HG03378 (cell line): ENCODE measurements at regions not wholly inside any gene's neighbourhood (a gene's known extent, or its start where the extent isn't known, plus 50 kb on each side); places are given as distances from the start of the nearest gene placed in this dataset.

Experiments
- ATAC-seq: cut with Tn5 transposase; IDR thresholded peaks from one replicate; pipeline ENCODE4 v1.9.1; 2021; ENCODE audit warnings: mild to moderate bottlenecking, moderate library complexity; ENCODE audit not compliant: unreplicated experiment

DNA sequence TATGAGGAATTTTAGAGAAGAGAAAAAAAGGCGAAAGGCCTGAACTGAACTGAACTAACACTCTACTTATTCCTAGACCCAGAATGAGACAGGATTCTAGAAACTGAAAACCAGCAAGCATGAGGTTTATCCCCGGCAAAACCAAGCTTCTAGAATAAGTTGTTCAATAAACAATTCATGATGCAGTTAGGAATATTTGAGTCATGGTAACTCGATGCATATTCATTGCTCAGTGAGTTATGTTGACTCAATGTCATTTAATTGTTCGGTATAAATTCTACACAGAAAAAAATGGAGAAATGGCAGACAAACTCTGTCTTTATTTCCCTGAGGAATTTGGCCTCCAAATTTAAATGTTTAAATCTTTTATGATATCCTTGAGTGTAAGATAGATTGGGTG, 321.5 kb downstream of the SATB2 start:
- no peak for ATAC-seq

DNA sequence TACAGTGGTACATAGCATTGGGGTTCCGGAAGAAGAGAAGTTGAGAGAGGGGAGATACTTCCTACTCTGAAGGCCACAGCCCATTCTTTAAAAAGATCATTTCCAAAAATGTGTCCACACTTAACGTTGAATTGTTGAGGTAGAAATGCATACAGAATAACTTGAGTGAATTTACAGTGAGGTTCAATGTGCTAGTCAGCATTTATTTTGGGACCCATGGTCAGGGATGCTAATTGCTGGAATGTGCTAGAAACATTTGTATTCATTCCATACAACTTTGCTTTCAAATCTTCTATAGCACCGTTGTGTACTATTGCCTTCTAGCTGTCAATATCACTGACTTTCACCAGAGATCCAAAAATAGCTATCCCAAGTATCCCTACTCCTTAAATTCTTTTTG, 325.9 kb downstream of the SATB2 start:
- no peak for ATAC-seq

DNA sequence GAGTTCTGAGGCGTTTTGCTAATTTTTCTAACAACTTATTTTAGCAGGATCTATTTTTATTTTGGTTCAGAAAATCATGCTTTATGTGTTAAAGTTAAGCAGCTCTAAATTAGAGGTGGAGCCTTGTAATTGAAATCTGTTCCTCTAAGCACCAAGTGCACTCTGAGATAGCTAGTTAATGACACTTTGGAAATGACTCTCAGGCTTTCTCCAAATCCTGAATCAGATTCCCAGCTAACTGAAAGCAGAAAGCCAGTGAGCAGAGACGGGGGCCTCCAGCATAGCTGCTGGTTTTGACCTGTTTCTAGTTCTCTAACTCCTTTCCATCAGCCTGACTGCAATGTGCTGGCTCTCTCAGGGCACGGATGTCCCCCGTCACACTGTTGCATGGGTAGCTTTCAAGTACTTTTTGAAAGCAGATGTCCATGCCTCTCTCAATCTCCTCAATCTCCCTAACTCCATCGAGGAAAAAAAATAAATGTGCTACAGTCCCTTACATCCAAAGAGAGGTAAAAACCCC, 326.5 kb downstream of the SATB2 start:
- no peak for ATAC-seq

DNA sequence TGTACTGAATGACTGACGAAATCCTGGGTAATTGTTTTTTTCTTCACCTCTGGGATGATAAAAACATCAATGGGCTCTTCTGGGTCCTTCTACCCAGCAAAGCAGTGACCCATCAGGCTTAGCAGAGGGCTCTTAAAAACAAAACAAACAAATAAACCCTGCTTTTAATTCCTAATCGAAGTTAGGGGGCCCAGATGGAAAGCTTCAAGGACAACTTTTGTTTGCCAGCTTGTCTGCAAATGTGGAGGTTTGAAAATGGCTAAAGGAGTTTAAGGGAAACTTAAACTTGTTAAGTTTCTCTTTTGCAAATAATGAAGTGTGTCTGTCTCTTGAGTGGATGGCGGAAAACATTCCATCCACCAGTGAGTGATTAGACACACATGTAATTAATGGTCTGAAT, 327.2 kb downstream of the SATB2 start:
- no peak for ATAC-seq

DNA sequence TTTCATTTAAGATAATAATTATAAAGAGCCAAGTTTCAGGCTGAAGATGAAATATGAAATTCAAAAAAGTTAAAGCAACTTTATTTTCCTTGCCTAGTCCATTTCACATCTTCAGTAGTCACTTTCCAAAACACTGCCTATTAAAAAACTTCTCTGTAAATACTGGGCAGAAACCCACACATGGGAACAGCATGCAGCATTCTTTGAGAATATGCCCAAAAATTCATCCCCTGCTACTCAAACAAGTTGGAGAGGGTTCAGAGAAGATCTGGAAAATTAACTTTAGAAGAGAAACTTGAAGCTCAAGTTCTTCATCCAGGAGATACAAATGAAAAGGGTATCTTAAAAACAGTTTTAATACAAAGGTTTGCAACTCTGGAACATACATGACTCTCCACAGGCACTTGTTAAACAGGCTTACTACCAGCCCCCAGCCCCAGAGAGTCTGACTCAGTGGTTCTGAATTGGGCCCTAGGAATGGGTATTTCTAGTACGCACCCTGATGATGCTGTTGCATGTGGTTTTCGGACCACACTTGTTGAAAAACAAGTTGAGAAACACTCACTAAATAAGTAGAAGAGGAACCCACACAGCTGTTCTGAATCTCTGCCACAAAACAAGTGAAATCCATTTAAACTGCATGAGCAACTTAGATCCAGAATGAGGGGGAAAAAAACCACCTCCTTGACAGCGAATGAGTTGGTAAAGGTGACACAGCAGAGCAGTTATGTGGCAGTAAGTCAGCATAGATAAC, 329.1 kb downstream of the SATB2 start:
- no peak for ATAC-seq

DNA sequence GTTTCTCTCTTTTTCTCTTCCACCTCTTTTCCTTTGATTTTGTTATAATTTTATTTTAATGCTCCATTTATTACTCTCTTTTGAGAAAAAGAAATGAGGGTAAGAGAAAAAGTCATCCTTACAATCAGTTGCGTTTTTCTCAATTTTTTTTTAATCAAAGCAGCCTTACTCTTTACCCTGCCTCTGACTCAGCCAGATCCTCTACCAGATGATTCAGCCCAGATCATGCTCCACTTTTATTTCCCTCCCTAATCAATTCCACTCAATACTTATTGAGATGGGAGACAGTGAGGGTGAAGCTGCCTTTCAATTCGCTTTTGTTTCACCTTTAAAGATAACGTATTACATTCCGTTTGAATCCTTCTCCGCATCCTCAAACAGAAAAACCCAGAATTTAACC, 337.9 kb downstream of the SATB2 start:
- no peak for ATAC-seq

DNA sequence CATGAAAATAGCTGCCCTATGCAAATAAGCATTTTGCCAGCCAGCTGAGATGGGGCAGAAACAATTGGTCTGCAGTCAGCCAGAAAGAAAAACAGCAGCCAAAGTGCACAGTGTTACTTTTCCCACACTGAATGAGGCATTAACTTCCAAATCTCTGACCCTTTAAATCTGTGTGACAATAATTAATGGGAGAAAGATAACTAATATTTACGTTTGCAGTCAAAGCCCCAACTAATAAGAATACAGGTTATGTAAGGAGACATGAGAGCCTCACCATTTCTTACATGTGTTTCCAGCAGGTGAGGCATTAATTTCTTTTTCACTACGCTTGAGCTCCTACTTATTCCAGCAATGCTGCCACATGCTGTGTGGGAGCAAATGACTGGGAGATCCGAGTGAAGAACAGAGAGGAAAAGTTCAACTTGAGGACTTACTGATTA, 339.0 kb downstream of the SATB2 start:
- no peak for ATAC-seq

DNA sequence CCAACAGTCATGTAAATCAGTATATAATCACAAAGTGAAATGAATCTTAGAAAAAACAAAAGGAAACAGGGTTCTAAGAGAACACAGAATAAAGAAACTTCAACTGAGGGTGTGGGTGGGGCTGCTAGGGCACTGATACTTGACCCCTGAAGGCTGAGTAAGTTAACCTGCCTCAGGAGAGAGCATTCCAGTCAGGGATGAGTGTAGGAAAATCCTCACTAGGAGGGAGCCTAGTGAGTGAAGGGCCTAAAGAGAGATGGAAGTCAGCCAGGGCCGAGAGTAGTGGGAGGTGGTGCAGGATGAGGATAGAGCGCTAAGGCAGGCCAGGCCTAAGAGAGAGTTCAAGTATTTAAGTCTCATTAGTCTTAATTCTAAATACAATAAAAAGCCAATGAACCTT, 342.6 kb downstream of the SATB2 start:
- ATAC-seq: no peak

DNA sequence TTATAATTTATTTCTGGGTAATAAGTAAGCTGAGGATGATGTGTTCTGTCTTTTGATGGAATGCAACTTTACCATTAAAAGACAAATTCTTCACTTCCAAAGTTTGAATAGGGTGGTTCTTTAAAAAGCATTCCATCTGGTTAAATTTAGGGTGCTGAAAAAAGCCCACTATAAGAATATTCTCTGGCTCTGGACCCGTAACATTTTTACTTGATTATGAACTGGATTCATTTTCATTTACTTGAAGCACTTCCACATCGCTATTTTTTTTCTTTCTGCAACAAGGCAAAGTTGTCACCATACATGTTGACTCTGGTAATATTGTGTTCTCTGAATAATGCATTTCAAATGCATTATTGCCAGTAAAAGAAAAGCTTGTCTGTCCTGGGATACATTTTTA, 344.6 kb downstream of the SATB2 start:
- ATAC-seq: no peak

DNA sequence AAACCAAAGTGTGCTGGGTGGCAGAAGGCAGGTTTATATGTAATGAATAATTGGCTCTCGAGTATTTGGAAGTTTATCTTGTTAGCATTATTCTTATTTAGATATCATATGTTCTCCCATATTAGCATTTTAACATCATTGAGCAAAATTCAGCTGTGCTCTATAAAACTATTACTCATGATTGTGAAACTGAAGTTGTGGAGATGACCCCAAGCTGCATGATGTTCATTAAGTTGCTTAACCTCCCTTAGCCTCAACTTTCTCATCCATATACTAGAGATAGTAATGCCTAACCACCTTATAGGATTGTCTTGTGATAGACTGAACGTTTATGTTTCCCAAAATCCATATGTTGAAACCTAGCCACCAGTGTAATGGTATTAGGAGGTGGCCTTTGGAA, 346.3 kb downstream of the SATB2 start:
- ATAC-seq: no peak

DNA sequence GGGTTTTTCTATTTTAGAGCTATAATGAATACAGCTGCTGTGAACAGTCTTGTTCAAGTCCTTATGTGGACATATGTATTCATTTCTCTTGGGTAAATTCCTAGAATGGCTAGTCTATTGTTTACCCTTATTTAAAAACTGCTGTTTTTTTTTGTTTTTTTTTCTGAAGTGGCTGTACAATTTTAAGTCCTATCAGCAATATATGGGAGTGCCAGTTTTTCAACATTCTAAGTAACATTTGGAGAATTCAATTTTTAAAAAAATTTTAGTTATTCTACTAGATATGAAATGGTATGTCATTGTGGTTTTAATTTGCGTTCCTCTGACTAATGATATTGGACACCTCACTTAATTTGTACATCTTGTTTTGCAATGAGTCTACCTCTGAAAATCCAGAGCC, 349.7 kb downstream of the SATB2 start:
- no peak for ATAC-seq

DNA sequence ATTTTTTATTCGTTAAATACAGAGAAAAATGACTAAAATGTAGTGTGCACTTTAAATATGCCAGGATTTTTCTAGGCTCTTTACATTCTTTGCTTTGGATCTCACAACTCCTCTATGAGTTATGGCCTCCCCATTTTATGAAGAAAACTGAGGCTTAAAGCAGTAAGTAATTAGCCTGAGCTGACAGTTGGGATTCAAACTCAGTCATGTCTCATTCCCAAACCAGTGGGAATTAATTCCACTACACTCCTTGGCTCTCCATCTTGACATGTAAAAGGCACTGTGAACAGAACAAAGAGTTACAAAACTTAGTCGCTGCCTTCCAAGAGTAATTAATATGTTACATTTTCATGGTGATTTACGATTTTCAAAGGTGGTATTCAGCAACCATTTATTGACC, 351.9 kb downstream of the SATB2 start:
- ATAC-seq: no peak

DNA sequence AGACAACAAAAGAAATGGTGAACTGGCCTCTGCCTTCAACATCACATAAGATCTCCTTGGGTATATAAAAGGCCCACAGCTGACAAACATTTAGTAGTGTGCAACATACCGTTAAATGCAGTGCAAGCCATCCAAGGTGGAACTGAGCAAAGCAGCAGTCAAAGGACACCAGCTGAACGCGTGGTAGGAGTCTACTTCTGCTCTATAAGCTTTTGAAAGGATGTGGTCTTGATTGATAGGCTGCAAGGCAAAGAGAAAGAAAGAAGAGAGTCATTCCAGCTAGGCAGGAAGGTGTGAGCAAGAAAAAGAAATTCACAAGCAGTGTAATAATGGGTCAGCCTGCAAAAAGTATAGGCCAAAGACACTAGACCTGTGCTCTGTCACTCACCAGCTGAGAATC, 356.3 kb downstream of the SATB2 start:
- no peak for ATAC-seq

DNA sequence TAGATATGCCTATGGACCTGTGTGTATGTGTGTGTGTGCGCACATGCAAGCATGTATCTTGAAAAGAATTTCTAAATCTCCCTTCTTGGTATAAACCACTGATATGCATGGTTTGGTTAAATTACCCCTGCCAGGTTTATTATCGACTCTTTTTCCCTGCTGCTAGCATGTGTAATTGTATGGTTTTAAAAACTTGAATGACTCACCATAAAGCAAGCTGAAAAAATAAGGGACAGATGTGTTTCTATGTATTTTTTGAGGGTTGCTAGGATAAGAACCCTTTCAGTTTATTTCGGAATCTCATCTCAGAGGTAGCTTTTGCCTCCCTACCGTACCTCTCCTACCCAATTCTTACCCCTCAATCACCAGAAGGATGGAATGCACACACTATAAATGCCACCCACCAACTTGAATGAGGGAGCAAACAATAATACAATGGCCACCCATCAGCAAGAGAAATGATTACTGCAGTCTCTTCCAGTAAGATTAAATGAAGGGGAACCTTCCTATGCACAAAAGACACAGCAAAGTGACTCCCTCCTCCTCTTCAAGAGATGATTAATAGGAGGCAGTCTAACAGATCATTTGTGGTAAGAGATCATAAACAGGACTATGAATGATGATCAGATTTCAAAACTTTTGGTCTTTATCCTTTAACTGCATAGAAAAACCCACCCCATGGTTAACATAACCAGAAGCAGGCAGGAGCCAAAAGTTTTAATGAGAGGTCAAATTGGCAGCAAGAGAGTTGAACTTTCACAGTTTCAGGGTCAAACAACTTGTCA, 357.2 kb downstream of the SATB2 start:
- no peak for ATAC-seq

DNA sequence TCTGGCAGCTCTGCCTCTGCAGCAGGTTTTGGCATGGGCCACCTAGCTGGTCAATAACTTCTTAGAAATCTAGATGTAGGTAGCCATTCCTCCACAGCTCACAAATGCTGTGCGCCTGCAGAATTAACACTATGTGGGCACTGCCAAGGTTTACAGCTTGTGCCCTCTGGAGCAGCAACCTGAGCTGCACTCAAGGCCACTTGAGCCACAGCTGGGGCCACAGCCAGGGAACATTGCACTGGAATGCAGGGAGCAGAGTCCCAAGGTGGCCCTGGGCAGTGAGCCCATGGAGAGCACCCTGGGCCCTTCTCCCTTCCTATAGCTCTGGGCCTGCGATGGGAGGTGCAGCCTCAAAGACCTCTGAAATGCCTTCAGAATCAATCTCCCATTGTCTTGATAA, 365.3 kb downstream of the SATB2 start:
- ATAC-seq: no peak

DNA sequence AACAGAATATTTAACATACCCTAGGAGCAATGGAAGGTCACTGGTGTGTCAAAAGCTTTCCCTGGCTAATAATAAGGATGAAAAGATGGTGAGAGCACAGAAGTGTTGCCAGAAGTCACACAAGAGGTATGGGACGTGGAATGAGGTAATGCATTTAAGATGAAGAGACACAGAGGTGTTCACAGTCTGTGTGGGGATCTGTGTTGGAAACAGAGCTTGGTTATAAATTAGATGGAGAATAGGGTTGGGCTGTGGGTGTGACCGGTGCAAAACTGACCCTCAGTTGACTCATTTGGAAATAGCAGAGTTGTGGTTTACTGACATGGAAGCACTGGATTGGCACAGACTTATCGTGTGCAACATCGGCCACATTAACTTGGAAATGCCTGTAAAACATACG, 372.5 kb downstream of the SATB2 start:
- ATAC-seq: no peak

DNA sequence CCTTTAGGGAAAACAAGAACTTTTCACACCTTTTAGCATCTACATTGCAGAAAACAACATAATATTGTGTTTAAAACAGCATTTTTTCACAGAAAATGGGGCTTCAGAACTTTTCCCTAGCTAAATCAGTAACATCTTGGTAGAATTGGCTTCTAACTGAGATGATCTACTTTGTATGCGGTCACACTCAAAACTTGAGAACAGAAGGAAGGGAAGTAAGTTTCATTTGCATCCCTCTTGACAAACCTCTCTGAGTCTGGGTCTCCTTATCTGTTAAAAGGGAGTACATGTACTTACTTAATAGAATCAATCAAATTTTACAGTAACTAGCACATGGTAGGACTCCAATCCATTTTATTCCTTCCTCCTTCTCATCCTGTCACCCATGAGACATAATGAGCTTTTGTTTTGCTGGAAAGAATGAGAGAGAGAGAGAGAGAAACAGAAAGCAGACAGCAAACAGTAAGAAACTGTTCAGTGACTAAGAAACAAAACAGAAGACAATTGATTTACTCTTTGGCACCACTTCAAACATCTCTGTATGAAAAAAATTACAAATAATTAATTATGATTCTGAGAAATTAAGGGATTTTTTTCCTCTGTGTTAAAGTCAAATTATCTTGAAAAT, 387.3 kb downstream of the SATB2 start:
- no peak for ATAC-seq

DNA sequence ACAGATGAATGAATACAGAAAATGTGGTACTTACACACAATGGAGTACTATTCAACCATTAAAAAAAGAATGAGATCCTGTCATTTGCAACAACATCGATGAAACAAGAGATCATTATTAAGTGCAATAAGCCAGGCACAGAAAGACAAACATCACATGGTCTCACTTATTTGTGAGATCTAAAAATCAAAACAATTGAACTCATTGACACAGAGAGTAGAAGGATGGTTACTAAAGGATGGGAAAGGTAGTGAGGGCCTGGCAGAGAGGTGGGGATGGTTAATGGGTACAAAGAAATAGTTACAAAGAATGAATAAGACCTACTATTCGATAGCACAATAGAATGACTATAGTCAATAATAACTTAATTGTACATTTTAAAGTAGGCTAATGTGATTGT, 393.5 kb downstream of the SATB2 start:
- ATAC-seq: no peak

DNA sequence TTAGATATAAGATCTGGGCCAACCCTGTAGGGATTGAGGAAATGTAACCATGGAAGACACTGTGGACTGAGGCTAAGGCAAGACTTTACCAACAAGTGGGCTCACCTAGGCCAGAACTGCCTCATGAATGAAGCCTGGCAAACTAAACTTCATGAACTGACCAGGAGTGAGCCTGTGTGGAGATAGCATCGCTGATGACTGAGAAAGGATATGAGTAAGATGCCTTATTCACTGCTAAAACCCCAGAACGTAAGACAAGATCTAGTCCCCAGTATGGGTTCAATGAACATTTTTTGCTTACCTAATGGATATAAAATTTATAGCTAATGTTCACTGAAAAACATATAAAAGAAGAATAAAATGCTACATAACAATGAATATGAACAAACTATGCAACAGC, 399.8 kb downstream of the SATB2 start:
- ATAC-seq: no peak

DNA sequence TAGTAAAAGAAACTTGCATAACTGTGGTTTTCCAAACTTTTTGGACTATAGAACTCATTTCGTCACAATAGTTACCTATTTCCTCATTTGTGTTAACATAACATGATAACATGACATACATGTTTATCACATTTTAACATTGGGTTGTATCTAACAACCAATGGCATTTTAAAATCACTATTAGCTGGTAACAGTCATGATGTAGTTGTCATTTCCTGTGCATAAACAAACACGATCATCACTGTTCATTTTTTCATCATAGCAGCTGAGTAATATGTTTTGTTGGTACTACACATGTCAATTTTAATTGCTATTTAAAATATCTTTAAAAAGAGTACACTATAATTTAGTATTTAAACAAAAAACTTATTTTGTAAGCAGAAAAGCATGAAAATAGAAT, 402.4 kb downstream of the SATB2 start:
- ATAC-seq: no peak

DNA sequence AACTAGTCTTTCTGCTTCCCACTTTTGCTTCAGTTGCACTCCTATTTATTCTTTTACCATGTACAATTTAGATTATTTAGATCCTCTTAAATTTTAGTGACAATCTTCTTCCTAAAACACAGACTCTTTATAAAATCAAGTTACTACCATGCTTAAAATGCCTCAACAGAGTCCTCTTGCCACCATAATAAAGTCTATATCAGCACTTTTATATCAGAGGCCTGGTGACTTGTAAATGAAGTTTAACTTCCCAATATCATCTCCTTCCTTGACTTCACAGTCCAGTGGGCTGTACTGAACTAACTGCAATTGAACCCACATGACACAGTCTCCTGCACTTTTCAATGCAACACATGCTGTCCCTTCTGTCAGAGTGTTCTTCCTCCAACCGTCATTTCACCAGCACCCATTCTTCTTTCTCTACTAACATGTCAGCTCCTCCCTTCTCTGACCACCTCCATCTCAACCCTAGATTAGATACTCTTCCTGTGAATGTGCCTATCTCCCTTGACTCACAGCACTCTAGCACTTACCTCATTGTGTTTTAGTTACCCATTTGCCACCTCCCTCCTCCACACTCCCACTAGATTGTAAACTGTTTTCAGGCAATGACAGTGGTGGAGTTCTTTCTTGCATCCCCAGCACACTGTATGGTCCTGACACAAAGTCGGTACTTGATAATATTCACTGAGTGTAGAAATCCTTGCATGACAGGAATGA, 414.9 kb downstream of the SATB2 start:
- no peak for ATAC-seq
